KMS-11 (cell line): ENCODE measurements at regions not wholly inside any gene's neighbourhood (a gene's known extent, or its start where the extent isn't known, plus 50 kb on each side); places are given as distances from the start of the nearest gene placed in this dataset.

Experiments
- H2AFZ ChIP-seq: fragments of 200-600 bp; sonication (generic); 2 replicates; pipeline ENCODE4 v1.6.1; 2016; ENCODE audit warnings: antibody characterized with exemption, mixed run types, low read depth
- H3K27ac ChIP-seq: fragments of 200-600 bp; sonication (generic); 2 replicates; pipeline ENCODE4 v1.6.1; 2016; ENCODE audit warnings: mild to moderate bottlenecking, mixed run types
- H3K27me3 ChIP-seq: fragments of 200-600 bp; sonication (generic); 2 replicates; pipeline ENCODE4 v1.6.1; 2017; ENCODE audit warnings: mild to moderate bottlenecking, low read depth, mixed run types, moderate library complexity; ENCODE audit not compliant: insufficient read depth
- H3K36me3 ChIP-seq: fragments of 200-600 bp; sonication (generic); 2 replicates; pipeline ENCODE4 v1.6.1; 2017; ENCODE audit warnings: mild to moderate bottlenecking, mixed run types; ENCODE audit not compliant: insufficient read depth
- H3K4me1 ChIP-seq: fragments of 200-600 bp; sonication (generic); 2 replicates; pipeline ENCODE4 v1.6.1; 2016; ENCODE audit warnings: mild to moderate bottlenecking, low read depth, mixed run types; ENCODE audit not compliant: poor library complexity, severe bottlenecking
- H3K4me2 ChIP-seq: fragments of 200-600 bp; sonication (generic); 2 replicates; pipeline ENCODE4 v1.7.0; 2016; ENCODE audit warnings: mild to moderate bottlenecking, mixed run types
- H3K4me3 ChIP-seq: fragments of 200-600 bp; sonication (generic); IDR thresholded peaks from 2 replicates; pipeline ENCODE4 v1.6.1; 2017; ENCODE audit warnings: low read depth, low read length, mixed read lengths; ENCODE audit not compliant: insufficient read depth
- H3K79me2 ChIP-seq: fragments of 200-600 bp; sonication (generic); 2 replicates; pipeline ENCODE4 v1.6.1; 2016; ENCODE audit warnings: low read depth, mixed run types; ENCODE audit not compliant: insufficient read depth
- H3K9ac ChIP-seq: fragments of 200-600 bp; sonication (generic); 2 replicates; pipeline ENCODE4 v1.6.1; 2016; ENCODE audit warnings: mild to moderate bottlenecking, mixed run types
- H4K20me1 ChIP-seq: fragments of 200-600 bp; sonication (generic); 2 replicates; pipeline ENCODE4 v1.6.1; 2016; ENCODE audit warnings: mild to moderate bottlenecking, mixed run types; ENCODE audit not compliant: insufficient read depth
- TF ChIP-seq, protein P1 (sequence below): fragments of 200-600 bp; sonication (generic); conservative IDR thresholded peaks from 2 replicates; pipeline ENCODE4 v1.6.1; 2017; ENCODE audit warnings: low read depth, mild to moderate bottlenecking, antibody characterized with exemption, low read length, moderate library complexity, mixed read lengths

DNA sequence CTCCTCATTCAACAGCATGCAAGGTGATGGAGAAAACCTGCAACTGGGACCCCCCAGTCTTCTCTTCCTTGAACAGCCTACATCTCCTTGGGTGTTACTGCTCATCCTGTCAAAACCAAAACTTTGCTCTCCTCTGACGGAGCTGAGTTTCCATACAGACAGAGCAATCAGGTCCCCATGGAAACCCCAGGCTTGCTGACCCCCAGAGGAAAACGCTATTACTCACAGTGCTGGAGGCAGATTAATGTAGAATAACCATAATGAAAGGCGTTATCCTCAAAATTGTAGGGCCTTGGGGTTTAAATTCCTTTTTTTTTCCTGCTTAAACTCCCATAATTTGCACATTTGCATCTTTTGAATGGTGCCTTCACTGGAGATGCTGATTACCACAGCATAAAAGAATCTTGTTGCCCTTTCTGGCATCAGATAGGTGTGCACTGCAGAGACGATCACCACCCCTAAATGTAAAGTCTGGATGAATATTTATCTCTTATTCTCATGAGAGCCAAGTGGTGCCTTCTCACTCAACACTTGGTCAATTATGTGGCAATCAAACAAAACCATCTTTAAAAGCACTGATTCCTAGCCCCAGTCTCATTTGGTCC is 126.3 kb downstream of the MSX2 start:
- H3K4me1 ChIP-seq = no peaks in the 10 kb centered on the region
- H3K4me3 ChIP-seq = no peak overlapping the region
- H3K27me3 ChIP-seq = no peaks in the 10 kb centered on the region
- H4K20me1 ChIP-seq = no peaks in the 10 kb centered on the region
- H3K9ac ChIP-seq = no peak overlapping the region
- H3K36me3 ChIP-seq = no peaks in the 10 kb centered on the region
- H3K4me2 ChIP-seq = no peak overlapping the region
- no peak overlapping the region for H3K27ac ChIP-seq
- TF ChIP-seq, protein P1, sequence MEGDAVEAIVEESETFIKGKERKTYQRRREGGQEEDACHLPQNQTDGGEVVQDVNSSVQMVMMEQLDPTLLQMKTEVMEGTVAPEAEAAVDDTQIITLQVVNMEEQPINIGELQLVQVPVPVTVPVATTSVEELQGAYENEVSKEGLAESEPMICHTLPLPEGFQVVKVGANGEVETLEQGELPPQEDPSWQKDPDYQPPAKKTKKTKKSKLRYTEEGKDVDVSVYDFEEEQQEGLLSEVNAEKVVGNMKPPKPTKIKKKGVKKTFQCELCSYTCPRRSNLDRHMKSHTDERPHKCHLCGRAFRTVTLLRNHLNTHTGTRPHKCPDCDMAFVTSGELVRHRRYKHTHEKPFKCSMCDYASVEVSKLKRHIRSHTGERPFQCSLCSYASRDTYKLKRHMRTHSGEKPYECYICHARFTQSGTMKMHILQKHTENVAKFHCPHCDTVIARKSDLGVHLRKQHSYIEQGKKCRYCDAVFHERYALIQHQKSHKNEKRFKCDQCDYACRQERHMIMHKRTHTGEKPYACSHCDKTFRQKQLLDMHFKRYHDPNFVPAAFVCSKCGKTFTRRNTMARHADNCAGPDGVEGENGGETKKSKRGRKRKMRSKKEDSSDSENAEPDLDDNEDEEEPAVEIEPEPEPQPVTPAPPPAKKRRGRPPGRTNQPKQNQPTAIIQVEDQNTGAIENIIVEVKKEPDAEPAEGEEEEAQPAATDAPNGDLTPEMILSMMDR = no peak
- no peak overlapping the region for H2AFZ ChIP-seq
- no peaks in the 10 kb centered on the region for H3K79me2 ChIP-seq

DNA sequence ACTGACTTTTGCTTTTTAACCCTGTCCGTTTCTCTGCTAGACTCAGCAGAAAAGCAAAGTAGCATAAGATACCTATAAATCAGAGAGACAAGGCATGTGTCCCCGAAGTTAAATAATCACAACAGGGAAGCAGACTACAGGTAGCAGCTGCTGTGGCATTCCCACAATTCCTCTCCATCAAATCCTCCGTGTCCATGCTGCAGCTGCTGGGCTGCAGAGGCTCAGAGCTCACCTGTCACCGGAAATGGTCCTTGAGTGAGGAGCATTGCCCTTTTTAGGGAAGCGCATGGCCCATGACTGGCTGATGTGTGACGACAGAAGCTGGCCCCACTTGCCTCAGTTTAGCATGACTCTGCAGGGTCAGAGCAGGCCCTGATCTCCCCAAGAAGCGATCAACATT is 125.0 kb downstream of the MSX2 start:
- TF ChIP-seq, protein P1 = no peak
- Histone ChIP-seq H3K27ac (no peak overlapping the region), H2AFZ (no peak overlapping the region), H4K20me1 (no peaks in the 10 kb centered on the region), H3K4me1 (no peaks in the 10 kb centered on the region), H3K4me3 (no peak overlapping the region), H3K9ac (no peak overlapping the region), H3K36me3 (no peaks in the 10 kb centered on the region), H3K27me3 (no peaks in the 10 kb centered on the region), H3K4me2 (no peak overlapping the region), H3K79me2 (no peaks in the 10 kb centered on the region)

DNA sequence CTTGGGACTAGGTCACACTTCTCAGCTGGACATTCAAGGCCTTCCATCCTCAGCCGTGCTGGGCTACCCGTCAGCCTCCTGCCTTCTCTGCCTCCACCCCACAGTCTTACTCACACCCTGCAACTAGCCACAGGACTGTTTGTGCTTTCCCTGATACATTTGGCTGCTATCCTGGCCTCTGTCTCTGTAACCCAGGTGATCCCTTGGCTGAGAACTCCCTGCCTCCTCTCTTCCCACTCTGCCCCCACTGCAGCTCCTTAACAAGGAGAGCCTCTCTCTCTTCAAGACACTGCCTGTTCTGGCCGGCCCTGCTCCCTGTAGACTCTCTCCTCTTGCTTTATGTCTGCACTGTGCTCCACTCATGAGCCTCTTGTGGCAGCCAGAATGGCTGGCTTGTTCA is 120.6 kb downstream of the MSX2 start:
- Histone ChIP-seq H3K36me3 (no peaks in the 10 kb centered on the region), H2AFZ (no peak overlapping the region), H3K79me2 (no peaks in the 10 kb centered on the region), H3K4me1 (no peaks in the 10 kb centered on the region), H3K27ac (no peak overlapping the region), H3K4me2 (no peak overlapping the region), H3K27me3 (no peaks in the 10 kb centered on the region), H3K9ac (no peak overlapping the region), H4K20me1 (no peaks in the 10 kb centered on the region), H3K4me3 (no peak overlapping the region)
- TF ChIP-seq, protein P1 = no peak

DNA sequence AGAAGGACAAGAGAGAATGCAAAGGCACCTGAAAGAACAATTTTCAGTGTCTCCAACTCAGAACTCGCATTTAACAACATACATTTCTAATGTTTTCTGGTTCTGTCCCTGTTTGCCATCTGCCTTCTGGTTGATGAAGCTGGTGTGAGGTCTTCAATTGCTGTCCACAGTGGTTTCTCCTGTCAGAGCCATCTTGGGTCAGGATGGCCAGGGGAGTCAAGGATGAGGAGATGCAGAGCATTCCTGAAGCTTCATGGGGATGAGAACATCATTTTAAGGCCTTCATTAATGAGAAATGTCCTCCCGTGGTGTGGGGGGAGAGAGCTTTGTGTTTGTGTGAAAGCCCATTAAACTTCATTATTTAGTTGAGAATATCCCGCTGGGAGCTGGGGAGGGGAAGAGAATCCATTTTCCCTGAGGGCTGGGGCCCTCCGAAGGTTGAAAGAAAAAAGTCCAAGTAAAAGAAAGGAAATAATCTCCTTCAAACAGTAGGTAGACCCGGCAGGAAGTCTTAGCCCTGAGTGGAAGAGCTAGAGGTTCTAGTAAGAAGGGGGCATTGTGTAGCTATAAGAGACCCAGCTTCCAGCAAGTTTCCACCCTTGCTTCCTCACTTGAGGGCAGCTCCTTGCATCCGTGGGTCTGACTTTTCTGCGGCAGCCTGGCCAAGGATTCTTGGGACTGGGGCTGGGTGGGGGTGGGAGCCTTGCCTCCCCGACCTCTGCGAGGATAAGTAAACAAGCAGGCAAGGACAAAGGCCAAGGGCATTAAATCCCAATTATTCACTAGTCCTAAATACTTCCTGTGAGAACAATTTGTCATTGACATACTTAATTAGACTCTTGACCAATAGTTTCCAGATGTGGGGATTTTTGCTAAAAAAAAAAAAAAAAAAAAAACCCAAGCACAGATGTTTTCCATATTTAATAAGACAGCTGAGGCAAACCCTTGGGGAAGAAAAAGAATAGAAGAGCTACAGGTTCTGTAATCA is 119.2 kb downstream of the MSX2 start:
- no peak overlapping the region for H2AFZ ChIP-seq
- H3K4me3 ChIP-seq = no peak overlapping the region
- no peak overlapping the region for H3K9ac ChIP-seq
- no peak overlapping the region for H3K27ac ChIP-seq
- no peaks in the 10 kb centered on the region for H4K20me1 ChIP-seq
- H3K27me3 ChIP-seq = no peaks in the 10 kb centered on the region
- TF ChIP-seq, protein P1 = no peak
- no peaks in the 10 kb centered on the region for H3K79me2 ChIP-seq
- H3K36me3 ChIP-seq = no peaks in the 10 kb centered on the region
- H3K4me1 ChIP-seq = no peaks in the 10 kb centered on the region
- no peak overlapping the region for H3K4me2 ChIP-seq
